B cell (primary cell): ENCODE measurements at regions not wholly inside any gene's neighbourhood (a gene's known extent, or its start where the extent isn't known, plus 50 kb on each side); places are given as distances from the start of the nearest gene placed in this dataset.

Source experiments
- ATAC-seq: fragments of 200-7000 bp; cut with Tn5 transposase; one replicate; pipeline ENCODE4 v1.10.0; 2021; ENCODE audit warnings: low read depth, mild to moderate bottlenecking, moderate number of reproducible peaks, moderate library complexity
- CTCF ChIA-PET: fragments of 350-600 bp; sonication (Branson Sonifier 250); formaldehyde crosslinking; loops from one replicate; lab custom pipeline; 2021; ENCODE audit warnings: antibody characterized with exemption, inconsistent platforms; lab: Charles Lee
- POLR2A ChIA-PET: fragments of 350-600 bp; sonication (Branson Sonifier 250); formaldehyde crosslinking; loops from one replicate; lab custom pipeline; 2021; ENCODE audit warnings: antibody characterized with exemption; lab: Charles Lee
- DNase-seq: peaks from one replicate; pipeline ENCODE4 v3.0.0; 2013
- H2AFZ ChIP-seq: 2 replicates; pipeline ENCODE4 v1.6.1; 2012; ENCODE audit warnings: mild to moderate bottlenecking, low read depth, low read length; ENCODE audit not compliant: insufficient read depth, poor library complexity, severe bottlenecking
- H3K27ac ChIP-seq, 2 donors: 1 replicate in 1 of 2; 2 replicates in 1 of 2; pipeline ENCODE4 v1.5.1; 2012 to 2013; ENCODE audit warnings: low read length in 2 of 2, mild to moderate bottlenecking in 2 of 2, moderate library complexity in 1 of 2
- H3K27me3 ChIP-seq, 4 experiments: fragments of 200-600 bp in 1 of 4; sonication (generic) in 1 of 4; replicated peaks in 1 of 4; 1 replicate in 2 of 4; 2 replicates in 2 of 4; pipeline versions ENCODE4 v1.6.1 to v1.7.0; 2013 to 2016; ENCODE audit warnings: low read length in 3 of 4, mild to moderate bottlenecking in 2 of 4, mixed read lengths in 1 of 4, moderate library complexity in 1 of 4; ENCODE audit not compliant: insufficient read depth in 4 of 4, control insufficient read depth in 3 of 4; ENCODE audit errors: control extremely low read depth in 1 of 4
- H3K36me3 ChIP-seq, 2 experiments: replicated peaks in 1 of 2; 1 replicate in 1 of 2; 2 replicates in 1 of 2; pipeline versions ENCODE4 v1.6.1 to v1.7.1; 2013; ENCODE audit warnings: low read length in 1 of 2; ENCODE audit not compliant: insufficient read depth in 2 of 2, control insufficient read depth in 1 of 2; ENCODE audit errors: control extremely low read depth in 1 of 2, extremely low read depth in 1 of 2
- H3K4me1 ChIP-seq, 2 donors: fragments of 200-600 bp in 1 of 2; sonication (generic) in 1 of 2; 1 replicate in 1 of 2; 2 replicates in 1 of 2; pipeline versions ENCODE4 v1.5.1 to v1.6.1; 2013 to 2017; ENCODE audit warnings: low read length in 2 of 2; ENCODE audit not compliant: control insufficient read depth in 2 of 2, insufficient read depth in 2 of 2
- H3K4me2 ChIP-seq: replicated peaks from 2 replicates; pipeline ENCODE3; 2012; ENCODE audit warnings: mild to moderate bottlenecking, low read depth, low read length; ENCODE audit not compliant: poor library complexity, severe bottlenecking
- H3K4me3 ChIP-seq, 5 experiments: fragments of 200-600 bp in 1 of 5; sonication (generic) in 1 of 5; 1 replicate in 3 of 5; 2 replicates in 2 of 5; pipeline versions ENCODE4 v1.5.1 to v1.7.0; 2011 to 2016; ENCODE audit warnings: low read length in 4 of 5, mild to moderate bottlenecking in 4 of 5, low read depth in 2 of 5, control low read depth in 1 of 5, moderate library complexity in 1 of 5; ENCODE audit not compliant: insufficient read depth in 1 of 5; ENCODE audit errors: control extremely low read depth in 1 of 5, extremely low read depth in 1 of 5
- H3K79me2 ChIP-seq: fragments of 200-600 bp; sonication (generic); one replicate; pipeline ENCODE4 v1.6.0; 2016; ENCODE audit warnings: low read length; ENCODE audit not compliant: control insufficient read depth, insufficient read depth
- H3K9ac ChIP-seq: fragments of 200-600 bp; sonication (generic); 2 replicates; pipeline ENCODE4 v1.6.1; 2017; ENCODE audit warnings: mild to moderate bottlenecking, low read length, moderate library complexity
- H3K9me3 ChIP-seq, 3 donors: one replicate each; pipeline versions ENCODE4 v1.6.1 to v1.7.1; 2013; ENCODE audit warnings: low read length in 2 of 3; ENCODE audit not compliant: control insufficient read depth in 2 of 3, insufficient read depth in 1 of 3; ENCODE audit errors: control extremely low read depth in 1 of 3
- H4K20me1 ChIP-seq: 2 replicates; pipeline ENCODE4 v1.6.0; 2012; ENCODE audit warnings: mild to moderate bottlenecking, low read length; ENCODE audit not compliant: insufficient read depth, control insufficient read depth, poor library complexity, severe bottlenecking
- H3K27ac Mint-ChIP-seq: one replicate; pipeline ENCODE4 v1.8.0; 2021; ENCODE audit warnings: mixed read lengths
- H3K27me3 Mint-ChIP-seq: one replicate; pipeline ENCODE4 v1.8.0; 2021; ENCODE audit warnings: mixed read lengths
- H3K4me1 Mint-ChIP-seq: one replicate; pipeline ENCODE4 v1.8.0; 2021; ENCODE audit warnings: mixed read lengths
- H3K4me3 Mint-ChIP-seq: one replicate; pipeline ENCODE4 v1.8.0; 2021; ENCODE audit warnings: mixed read lengths
- H3K9me3 Mint-ChIP-seq: one replicate; pipeline ENCODE4 v1.8.0; 2022; ENCODE audit warnings: mixed read lengths; ENCODE audit not compliant: insufficient read depth
- CTCF ChIP-seq: fragments of 200-600 bp; IDR thresholded peaks from one replicate; pipeline ENCODE4 v1.8.0; 2022; ENCODE audit warnings: antibody characterized with exemption, mild to moderate bottlenecking
- EZH2 ChIP-seq: IDR thresholded peaks from 2 replicates; pipeline ENCODE4 v1.6.1; 2012; ENCODE audit warnings: borderline replicate concordance, low read depth, mild to moderate bottlenecking, moderate library complexity, low read length; ENCODE audit not compliant: insufficient read depth, poor library complexity, severe bottlenecking
- WGBS: methylation state at CpG from one replicate; pipeline ENCODE4 v1.1.5; 2013; ENCODE audit warnings: missing lambda C conversion rate; ENCODE audit not compliant: insufficient coverage; 5-methylcytosine and 5-hydroxymethylcytosine counted together
- intact Hi-C: fragments of 100-400 bp; cut with micrococcal nuclease; formaldehyde crosslinking; loops from one replicate; pipeline ENCODE4 v1.10.0; 2022

DNA sequence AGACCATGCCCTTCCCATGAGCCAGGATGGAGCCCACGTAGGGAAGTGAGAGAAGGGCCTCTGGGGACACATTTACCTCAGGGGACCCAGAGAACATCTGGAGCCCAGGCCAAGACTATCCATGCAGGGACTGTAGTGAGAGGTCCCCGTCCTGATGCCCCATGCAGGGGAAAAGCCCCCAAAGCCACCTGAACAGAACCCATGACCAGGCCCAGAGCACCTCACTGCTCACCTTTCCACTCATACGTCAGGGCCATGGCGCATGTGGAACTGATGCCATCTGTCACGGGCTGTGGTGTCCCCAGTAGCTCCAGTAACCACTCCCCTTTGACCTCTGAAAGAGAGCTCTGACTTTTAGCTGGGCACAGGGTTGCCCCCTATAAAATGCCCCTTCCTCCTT lies 106.5 kb upstream of the TEX51 start:
- ATAC-seq (no peak), DNase-seq (no peak)
- H3K4me3 ChIP-seq = no peak overlapping the region
- H3K9ac ChIP-seq = no peak overlapping the region
- Mint-ChIP-seq H3K9me3 (no peaks in the 10 kb centered on the region), H3K4me1 (no peaks in the 10 kb centered on the region), H3K27ac (no peak overlapping the region), H3K27me3 (peaks cover 23% of the 10 kb centered on the region), H3K4me3 (no peak overlapping the region)
- CTCF ChIA-PET = no interaction called here
- no peaks in the 10 kb centered on the region for H4K20me1 ChIP-seq
- H2AFZ ChIP-seq = no peak overlapping the region
- H3K27me3 ChIP-seq = no peaks in the 10 kb centered on the region
- H3K9me3 ChIP-seq = no peaks in the 10 kb centered on the region
- H3K27ac ChIP-seq = no peak overlapping the region
- POLR2A ChIA-PET = no interaction called here
- H3K79me2 ChIP-seq = no peaks in the 10 kb centered on the region
- 28% methylated on average over 2 of the region's 5 CpGs for WGBS
- H3K4me2 ChIP-seq = no peak overlapping the region
- H3K36me3 ChIP-seq = no peaks in the 10 kb centered on the region
- intact Hi-C loops = no loop called here
- TF ChIP-seq CTCF (no peak), EZH2 (no peak)
- H3K4me1 ChIP-seq = no peaks in the 10 kb centered on the region

DNA sequence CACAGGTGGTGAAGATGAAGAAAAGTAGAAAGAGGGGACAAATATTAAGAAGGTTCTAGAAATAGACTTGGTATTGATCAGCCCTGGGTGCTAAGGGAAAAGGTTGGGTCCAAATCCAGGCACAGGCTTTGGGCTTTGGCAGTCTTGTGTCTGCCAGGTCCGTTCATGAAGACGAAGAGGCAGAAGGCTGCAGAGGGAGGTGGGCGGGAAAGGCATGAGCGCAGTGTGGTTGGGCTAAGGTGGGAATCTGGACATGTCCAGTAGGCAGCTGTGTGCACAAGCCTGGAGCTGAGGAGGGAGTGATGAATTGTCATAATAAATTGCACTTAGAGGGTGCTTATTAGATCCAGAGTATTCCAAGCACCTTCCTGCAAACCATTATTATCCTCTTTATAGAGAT lies 105.7 kb upstream of the TEX51 start:
- 97% methylated on average over 4 of the region's 4 CpGs for WGBS
- no peaks in the 10 kb centered on the region for H3K36me3 ChIP-seq
- no peak overlapping the region for H3K27ac ChIP-seq
- Mint-ChIP-seq H3K27me3 (peaks cover 23% of the 10 kb centered on the region), H3K4me1 (no peaks in the 10 kb centered on the region), H3K4me3 (no peak overlapping the region), H3K27ac (no peak overlapping the region), H3K9me3 (no peaks in the 10 kb centered on the region)
- DNase-seq (no peak), ATAC-seq (no peak)
- no peak overlapping the region for H3K4me2 ChIP-seq
- no peaks in the 10 kb centered on the region for H3K4me1 ChIP-seq
- no peaks in the 10 kb centered on the region for H3K79me2 ChIP-seq
- ChIA-PET CTCF (no interaction called here), POLR2A (no interaction called here)
- H3K9me3 ChIP-seq = no peaks in the 10 kb centered on the region
- H3K9ac ChIP-seq = no peak overlapping the region
- no peak for TF ChIP-seq EZH2
- TF ChIP-seq CTCF = no peak
- no peak overlapping the region for H2AFZ ChIP-seq
- intact Hi-C loops = no loop called here
- no peak overlapping the region for H3K4me3 ChIP-seq
- H3K27me3 ChIP-seq = no peaks in the 10 kb centered on the region
- H4K20me1 ChIP-seq = no peaks in the 10 kb centered on the region
